Activated CD8-positive, alpha-beta memory T cell treated with anti-CD3 and anti-CD28 coated beads, Interleukin-2, amount 50 U/mL, for 1 hour (primary cell): ENCODE measurements at regions not wholly inside any gene's neighbourhood (a gene's known extent, or its start where the extent isn't known, plus 50 kb on each side); places are given as distances from the start of the nearest gene placed in this dataset.
"Not testable (repeated sequence)": the region's sequence is repeated elsewhere in the genome, so short reads cannot be mapped to it uniquely, and the experiment has no call there.

ENCODE experiments used
- DNase-seq: peaks from one replicate; pipeline ENCODE4 v3.0.0-alpha.2; 2020; ENCODE audit errors: extremely low read depth

- DNase-seq = not testable (repeated sequence)
Measured at GRCh38 chr5:159502116-159502515, 171.8 kb upstream of the IL12B start.

- DNase-seq = no peak
Measured at GRCh38 chr5:159503236-159503635, 172.9 kb upstream of the IL12B start.

GRCh38 chr5:159504106-159504856 is 174.0 kb upstream of the IL12B start:
- DNase-seq = no peak

GRCh38 chr5:159504857-159505304 is 174.6 kb upstream of the IL12B start:
- no peak for DNase-seq

GRCh38 chr5:159507055-159507454 is 176.8 kb upstream of the IL12B start:
- DNase-seq = no peak

- no peak for DNase-seq
Measured at GRCh38 chr5:159507661-159508060, 177.4 kb upstream of the IL12B start.

GRCh38 chr5:159508344-159508743 is 178.1 kb upstream of the IL12B start:
- no peak for DNase-seq

GRCh38 chr5:159509002-159509660 is 178.8 kb upstream of the IL12B start:
- no peak for DNase-seq

GRCh38 chr5:159510282-159510681 is 180.0 kb upstream of the IL12B start:
- DNase-seq = no peak

- no peak for DNase-seq
Measured at GRCh38 chr5:159511570-159511969, 181.3 kb upstream of the IL12B start.

GRCh38 chr5:159512064-159512463 is 181.8 kb upstream of the IL12B start:
- no peak for DNase-seq

GRCh38 chr5:159514229-159514810 is 184.0 kb upstream of the IL12B start:
- DNase-seq = no peak

GRCh38 chr5:159515197-159515596 is 184.9 kb upstream of the IL12B start:
- no peak for DNase-seq

GRCh38 chr5:159515909-159516415 is 185.7 kb upstream of the IL12B start:
- DNase-seq = no peak

- DNase-seq = no peak
Measured at GRCh38 chr5:159518371-159518770, 188.1 kb upstream of the IL12B start.

GRCh38 chr5:159519365-159519764 is 189.1 kb upstream of the IL12B start:
- no peak for DNase-seq

GRCh38 chr5:159522841-159523240 is 192.6 kb upstream of the IL12B start:
- no peak for DNase-seq

- not testable (repeated sequence) for DNase-seq
Measured at GRCh38 chr5:159524279-159524678, 194.0 kb upstream of the IL12B start.

GRCh38 chr5:159525117-159525516 is 194.8 kb upstream of the IL12B start:
- DNase-seq = no peak

GRCh38 chr5:159527546-159528254 is 197.4 kb upstream of the IL12B start:
- no peak for DNase-seq

- DNase-seq = no peak
Measured at GRCh38 chr5:159531554-159532105, 201.3 kb upstream of the IL12B start.

- no peak for DNase-seq
Measured at GRCh38 chr5:159533197-159533596, 202.9 kb upstream of the IL12B start.
